ENCODE measurements at regions not wholly inside any gene's neighbourhood (a gene's known extent, or its start where the extent isn't known, plus 50 kb on each side); places are given as distances from the start of the nearest gene placed in this dataset.

DNA sequence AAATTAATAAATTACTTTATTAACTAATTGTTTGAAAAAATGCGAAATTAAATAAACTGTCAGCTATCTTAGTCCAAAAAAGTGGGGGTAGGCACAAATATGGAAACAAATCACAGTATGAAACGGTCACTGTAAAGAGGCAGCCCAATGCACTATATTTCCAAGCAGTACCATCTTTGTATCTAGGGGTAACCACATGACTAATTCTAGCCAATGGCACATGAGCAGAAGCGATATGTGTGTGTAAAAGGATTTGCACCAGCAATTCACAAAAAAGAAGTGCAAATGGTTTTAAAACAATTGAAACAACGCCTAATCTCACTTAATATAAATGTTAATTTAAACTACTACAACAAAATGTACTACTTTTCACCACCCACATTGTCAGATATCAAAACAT, 129.5 kb upstream of the PRNP start:
- no peak for DNase-seq

- DNase-seq, result no peak
Observed at GRCh38 chr20:4555188-4555890, 130.9 kb upstream of the PRNP start.

DNA sequence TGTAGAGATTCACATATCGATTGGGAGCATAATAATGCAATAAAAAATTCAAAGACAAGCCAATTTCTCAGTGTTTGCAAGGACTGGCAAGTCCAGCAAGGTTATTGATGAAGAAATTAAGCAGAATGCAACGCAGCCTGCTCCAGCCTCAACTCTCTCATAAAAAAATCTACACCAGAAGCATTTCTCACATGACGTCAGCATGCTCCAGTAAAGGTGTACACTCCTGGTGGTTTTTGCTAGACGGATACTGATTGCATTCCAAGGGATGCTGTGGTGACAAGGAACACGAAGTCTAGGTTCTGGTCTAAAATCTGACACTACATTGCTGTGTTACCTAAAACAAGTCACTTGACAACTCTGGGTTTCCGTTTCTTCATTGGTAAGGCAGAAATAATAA, 131.9 kb upstream of the PRNP start:
- DNase-seq, result no peak

GRCh38 chr20:4552075-4552640, 134.1 kb upstream of the PRNP start:
- no peak for DNase-seq

GRCh38 chr20:4550740-4551139, 135.5 kb upstream of the PRNP start:
- DNase-seq, result no peak

DNA sequence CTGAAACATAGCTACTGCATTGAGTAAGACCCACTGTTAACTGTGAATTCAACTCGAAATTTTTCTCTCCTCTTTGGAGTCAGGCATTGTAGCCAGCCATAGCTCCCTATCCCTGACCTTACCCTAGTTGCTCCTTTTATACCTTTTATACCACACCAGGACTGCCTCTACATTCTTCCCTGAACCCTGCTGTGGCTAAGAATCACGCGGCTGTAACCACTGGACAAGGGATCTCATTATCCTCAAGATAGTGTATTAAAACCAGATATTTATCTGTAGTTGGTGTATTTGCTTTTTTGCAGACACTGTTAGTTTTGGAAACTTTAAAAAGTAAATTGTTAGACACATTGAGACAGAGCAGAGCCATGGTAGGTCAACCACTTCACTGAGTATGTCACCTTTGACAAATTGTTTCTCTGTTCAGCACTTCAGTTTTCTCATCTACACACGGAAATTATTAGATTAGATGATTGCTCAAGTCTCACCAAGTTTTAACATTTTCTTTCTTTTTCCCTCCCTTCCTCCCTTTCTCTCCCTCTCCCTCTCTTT, 136.5 kb upstream of the PRNP start:
- DNase-seq, result no peak

- DNase-seq, result no peak
Observed at GRCh38 chr20:4548552-4548951, 137.7 kb upstream of the PRNP start.

DNA sequence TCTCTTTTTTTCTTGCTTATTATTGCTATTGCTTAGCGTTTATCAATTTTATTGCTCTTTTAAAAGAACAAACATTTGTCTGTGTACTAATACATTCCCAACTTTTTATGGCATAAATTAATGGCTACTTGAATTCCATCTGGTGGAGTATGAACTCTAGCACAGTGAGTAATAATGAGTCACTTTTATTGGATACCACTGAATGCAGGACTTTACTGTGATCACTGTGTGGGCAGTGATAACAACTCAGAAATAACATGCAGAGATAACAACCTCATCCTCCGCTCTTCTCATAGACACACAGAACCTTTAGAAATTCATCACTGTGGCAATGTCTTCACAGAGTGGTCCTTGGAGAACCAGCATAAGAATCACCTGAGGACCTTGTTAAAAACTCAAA, 139.5 kb upstream of the PRNP start:
- no peak for DNase-seq

DNA sequence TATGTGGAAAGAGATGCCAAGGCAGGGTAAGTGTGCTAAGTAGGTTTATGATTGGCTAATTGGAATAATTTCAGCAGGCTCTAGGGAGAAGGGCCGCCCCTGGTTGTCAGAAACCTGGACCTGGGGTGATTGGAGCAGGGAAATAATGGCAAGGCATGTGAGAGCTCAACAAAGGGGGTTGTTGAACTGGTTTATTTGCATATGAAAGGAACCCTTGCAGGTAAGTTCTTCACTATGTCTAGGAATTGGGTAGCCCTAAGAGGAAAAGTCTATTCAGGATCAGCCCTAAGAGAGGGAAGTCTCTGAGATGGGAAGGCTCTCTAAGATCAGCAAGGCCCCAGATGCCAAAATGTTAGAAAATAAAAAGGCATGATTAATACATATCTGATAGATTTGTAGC, 139.9 kb upstream of the PRNP start:
- DNase-seq, result no peak

DNA sequence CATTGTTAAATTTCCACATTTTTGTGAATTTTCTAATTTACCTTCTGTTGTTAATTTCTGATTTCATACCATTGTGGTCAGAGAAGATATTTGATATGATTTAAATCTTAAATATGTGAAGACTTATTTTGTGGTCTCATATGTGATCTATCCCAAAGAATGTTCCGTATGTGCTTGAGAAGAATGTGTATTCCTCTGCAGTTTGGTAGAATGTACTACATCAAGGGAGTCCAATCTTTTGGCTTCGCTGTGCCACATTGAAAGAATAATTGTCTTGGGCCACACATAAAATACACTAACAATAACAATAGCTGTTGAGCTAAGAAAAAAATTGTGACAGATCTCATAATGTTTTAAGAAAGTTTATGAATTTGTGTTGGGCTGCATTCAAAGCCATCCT, 140.7 kb upstream of the PRNP start:
- DNase-seq, result no peak

GRCh38 chr20:4544765-4545164, 141.5 kb upstream of the PRNP start:
- no peak for DNase-seq

DNA sequence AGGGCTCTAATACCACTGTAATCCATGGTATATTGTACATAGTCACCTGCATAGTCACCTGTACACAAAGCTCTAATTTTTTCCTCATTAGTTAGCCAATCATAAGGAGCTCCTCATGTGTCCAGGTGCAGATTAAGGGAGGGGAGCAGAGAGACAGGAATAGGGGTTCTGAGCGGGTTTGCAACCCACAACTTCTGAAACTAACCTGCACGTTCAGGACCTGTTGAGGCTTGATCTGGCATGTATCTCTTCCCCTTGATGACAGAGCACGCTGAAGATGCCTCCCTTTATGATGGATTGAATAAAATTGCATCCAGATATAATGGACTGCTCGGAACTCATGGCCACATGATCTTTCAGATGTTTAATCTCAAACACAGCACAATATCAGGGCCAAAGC, 144.0 kb upstream of the PRNP start:
- DNase-seq, result no peak

- no peak for DNase-seq
Observed at GRCh38 chr20:4534315-4534714, 151.9 kb upstream of the PRNP start.

DNA sequence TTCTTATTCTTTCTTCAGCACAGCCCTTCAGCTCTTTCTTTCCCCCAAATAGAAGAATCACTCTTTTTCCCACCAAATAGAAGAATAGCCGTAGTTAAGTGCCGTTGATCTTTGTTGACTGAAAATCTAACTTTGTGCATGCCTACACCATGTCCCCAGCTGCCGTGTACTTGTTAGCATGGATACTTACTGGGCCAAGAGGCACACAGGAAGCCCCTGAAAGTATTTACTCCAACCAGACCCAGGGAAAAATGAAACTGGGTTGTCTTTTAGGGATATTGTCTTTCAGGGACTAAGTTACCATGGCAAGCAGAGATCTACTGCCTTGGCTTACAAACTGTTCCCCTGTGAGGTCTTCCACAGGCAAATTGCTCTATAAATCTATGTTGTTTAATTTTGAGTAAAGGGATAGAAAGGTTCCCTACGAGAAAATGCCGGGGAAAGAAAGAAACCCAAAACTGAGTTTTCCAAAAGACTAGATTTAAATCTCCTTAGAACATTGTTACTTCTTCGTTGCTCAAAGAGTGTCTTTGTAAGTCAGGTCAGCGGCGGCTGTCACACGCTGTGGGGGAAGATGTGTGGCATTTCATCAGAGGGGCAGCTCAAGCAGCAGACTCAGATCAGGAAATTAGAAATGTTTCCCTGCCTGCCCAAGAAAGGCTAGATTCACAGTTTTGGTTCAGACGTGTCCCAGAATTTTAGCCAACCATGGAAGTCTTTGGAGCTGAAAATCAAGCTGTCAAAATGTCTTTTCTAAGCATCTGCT, 152.7 kb upstream of the PRNP start:
- DNase-seq, result no peak

DNA sequence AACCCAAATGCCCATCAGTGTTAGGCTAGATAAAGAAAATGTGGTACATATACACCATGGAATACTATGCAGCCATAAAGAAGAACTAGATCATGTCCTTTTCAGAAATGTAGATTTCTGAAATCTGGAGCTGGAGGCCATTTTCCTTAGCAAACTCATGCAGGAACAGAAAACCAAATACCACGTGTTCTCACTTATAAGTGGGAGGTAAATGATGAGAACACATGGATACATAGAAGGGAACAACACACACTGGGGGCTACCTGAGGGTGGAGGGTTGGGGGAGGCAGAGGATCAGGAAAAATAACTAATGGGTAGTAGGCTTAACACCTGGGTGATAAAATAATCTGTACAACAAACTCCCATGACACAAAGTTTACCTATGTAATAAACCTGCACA, 153.5 kb upstream of the PRNP start:
- no peak for DNase-seq

DNA sequence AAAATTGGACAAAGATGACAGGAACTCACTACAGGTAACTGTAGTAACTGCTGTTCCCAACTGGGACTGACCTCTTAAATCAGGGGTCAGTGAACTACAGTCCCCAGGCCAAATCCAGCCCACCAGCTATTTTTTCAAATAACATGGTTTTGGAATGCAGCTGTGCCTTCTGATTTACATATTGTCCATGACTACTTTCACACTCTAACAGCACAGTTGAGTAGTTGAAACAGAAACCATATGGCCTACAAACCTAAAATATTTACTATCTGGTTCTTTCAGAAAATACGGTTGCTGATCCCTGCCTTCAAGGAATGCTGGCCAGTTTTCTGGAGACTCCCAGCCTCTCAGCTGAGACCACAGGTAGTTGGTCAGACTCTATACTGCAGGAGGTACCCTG, 161.5 kb upstream of the PRNP start:
- no peak for DNase-seq

DNA sequence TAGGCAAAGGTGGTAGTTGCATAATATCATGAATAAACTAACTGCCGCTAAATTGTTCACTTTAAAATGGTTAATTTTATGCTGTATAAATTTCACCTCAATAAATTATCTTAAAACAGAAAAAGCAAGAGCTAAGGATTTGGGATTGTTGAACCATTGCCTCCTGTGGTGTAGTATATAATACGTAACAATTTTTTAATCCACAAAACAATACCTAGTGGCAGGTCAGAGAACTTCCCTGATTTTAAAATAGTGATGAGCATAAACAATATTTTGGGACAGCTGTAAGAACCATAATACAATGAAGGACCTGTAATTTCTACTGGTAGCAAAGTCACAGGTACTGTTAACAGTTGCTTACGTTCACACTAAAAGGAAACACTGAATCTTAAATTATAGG, 161.9 kb upstream of the PRNP start:
- DNase-seq, result no peak

DNA sequence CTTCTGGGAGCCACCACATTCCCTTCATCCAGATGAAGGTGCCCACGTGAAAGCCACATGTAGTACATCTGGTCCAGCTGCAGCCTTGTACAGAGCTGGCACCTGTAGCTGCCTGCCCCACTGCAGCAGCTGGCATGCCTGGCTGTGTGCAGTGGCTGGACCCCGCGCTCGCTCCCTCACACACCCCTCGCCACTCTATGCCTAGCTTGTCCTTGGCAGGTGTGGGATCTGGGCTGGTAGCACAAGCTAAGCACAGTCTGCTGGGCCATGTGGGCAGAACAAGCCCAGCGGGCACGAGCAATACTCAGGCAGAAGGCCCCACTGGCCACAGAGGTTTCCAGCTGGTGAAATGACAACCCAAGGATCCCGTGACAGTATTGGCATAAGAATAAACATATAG, 163.9 kb upstream of the PRNP start:
- DNase-seq, result no peak

GRCh38 chr20:4521170-4521968, 164.9 kb upstream of the PRNP start:
- no peak for DNase-seq

DNA sequence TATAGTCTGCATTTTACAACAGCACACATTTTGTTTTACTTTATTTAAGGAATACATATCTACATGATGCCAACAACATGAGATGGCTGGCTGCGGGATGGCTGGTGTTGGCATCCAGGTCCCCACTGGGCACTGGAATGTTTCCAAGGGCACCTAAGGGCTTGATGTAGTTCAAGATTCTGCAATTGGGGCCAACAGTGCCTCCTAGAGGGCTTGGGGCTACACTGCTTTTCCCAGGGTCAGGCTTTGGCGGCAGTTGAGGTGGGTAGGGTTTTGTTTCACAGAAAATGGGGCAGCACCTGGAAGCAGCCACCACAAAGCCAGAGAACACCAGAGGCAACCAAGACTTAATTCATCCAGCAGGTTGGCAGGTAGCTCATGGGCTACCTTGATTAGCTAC, 166.7 kb upstream of the PRNP start:
- DNase-seq, result no peak

DNA sequence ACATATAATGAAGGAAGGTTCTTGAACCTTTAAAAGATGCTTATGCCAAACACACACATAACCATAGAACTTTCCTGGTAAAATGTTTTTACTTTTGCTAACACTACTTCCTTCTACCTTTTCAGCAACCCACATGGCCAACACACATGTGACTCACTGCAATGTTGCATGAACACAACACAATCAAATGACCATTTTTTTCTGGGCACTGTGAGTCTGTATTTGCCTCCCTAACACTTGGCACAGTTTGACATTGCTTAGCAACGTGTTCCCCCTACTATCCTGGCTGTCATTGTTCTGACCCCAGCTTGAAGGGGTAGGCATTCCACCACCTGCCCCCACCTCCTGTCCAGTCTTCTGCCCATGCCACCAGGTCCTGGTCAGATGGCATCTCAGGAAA, 169.4 kb upstream of the PRNP start:
- DNase-seq, result no peak

DNA sequence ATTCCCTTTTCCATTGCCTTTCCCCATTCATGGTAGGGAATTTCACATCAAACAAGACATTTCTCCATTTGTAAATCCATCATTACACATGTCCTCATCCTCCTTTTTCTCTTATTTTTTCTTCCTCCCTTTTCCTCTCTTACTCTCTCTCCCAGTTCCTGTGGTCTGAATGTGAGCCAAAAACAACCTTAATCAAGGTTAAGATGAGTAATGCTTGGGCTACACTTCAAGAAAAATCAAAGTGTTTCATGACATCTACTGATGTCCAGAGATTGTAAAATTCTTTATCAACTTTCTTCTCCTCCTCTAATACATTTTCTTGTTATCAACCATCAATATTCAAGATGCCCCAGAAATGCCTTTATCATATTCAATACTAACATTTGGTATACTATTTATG, 172.5 kb upstream of the PRNP start:
- no peak for DNase-seq

- DNase-seq, result no peak
Observed at GRCh38 chr20:4512891-4513550, 173.2 kb upstream of the PRNP start.

Data from hippocampal formation (tissue), 2 donors.